ENCODE measurements at regions not wholly inside any gene's neighbourhood (a gene's known extent, or its start where the extent isn't known, plus 50 kb on each side); places are given as distances from the start of the nearest gene placed in this dataset.

GRCh38 chr1:55456971-55457370, 241.8 kb upstream of the USP24 start:
- ChIA-PET POLR2A (no interaction called here), CTCF (no interaction called here)
- TF ChIP-seq, protein P1, sequence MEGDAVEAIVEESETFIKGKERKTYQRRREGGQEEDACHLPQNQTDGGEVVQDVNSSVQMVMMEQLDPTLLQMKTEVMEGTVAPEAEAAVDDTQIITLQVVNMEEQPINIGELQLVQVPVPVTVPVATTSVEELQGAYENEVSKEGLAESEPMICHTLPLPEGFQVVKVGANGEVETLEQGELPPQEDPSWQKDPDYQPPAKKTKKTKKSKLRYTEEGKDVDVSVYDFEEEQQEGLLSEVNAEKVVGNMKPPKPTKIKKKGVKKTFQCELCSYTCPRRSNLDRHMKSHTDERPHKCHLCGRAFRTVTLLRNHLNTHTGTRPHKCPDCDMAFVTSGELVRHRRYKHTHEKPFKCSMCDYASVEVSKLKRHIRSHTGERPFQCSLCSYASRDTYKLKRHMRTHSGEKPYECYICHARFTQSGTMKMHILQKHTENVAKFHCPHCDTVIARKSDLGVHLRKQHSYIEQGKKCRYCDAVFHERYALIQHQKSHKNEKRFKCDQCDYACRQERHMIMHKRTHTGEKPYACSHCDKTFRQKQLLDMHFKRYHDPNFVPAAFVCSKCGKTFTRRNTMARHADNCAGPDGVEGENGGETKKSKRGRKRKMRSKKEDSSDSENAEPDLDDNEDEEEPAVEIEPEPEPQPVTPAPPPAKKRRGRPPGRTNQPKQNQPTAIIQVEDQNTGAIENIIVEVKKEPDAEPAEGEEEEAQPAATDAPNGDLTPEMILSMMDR (IDR thresholded peaks at IDR 0.05; ENCODE audit: control extremely low read depth, extremely low read depth, low read depth, missing control alignments): no peak
- no peak for DNase-seq (ENCODE audit: extremely low spot score)

DNA sequence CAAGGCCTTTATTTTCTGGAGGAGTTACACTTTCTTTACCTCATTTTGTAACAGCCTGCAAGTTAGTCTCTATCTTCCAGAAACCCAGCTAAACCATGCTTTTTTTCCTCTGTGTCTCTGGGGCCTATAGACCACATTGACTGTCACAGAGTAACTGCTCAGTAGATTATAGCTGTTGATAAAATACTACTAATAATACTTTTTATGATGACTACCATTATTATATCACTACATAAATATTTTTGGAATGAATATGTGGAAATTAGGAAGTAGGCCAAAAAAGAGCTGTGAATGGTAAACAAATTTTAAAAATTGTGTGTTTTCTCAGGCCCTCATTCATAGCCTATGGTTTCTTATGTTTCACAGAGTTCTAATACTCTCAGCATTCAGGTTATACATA, 233.1 kb upstream of the USP24 start:
- ChIA-PET CTCF (interaction anchor here (1.5 kb wide), 1 partner anchor 23 kb away, joined by 4 read pairs; no protein-coding TSS in a partner anchor), POLR2A (no interaction called here)
- TF ChIP-seq, protein P1 (IDR thresholded peaks at IDR 0.05; ENCODE audit: control extremely low read depth, extremely low read depth, low read depth, missing control alignments): no peak
- no peak for DNase-seq (ENCODE audit: extremely low spot score)

DNA sequence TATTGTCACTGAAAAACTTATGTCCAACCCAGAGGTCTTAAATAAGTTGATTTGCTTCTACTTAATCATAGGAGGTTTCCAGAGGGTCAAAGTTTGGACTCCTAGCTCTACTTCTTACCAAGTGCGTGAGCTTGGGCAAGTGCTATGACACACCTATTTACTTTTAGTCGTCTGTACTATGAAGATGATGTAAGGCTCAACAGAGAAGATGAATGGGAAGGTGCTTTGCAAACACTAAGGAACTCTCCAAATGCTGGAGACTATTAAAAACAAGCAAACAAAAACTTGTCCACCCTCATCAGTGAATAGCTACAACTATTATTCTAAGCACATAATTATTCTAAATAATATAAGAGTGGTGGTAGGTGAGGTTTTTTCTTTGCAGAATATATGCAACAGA, 232.3 kb upstream of the USP24 start:
- TF ChIP-seq, protein P1 (IDR thresholded peaks at IDR 0.05; ENCODE audit: control extremely low read depth, extremely low read depth, low read depth, missing control alignments): no peak
- DNase-seq (ENCODE audit: extremely low spot score): no peak
- CTCF ChIA-PET: interaction anchor here (0.7 to 1.5 kb wide), 2 partner anchors 23 to 110 kb away, joined by 3 to 4 read pairs; no protein-coding TSS in a partner anchor
- POLR2A ChIA-PET: no interaction called here

DNA sequence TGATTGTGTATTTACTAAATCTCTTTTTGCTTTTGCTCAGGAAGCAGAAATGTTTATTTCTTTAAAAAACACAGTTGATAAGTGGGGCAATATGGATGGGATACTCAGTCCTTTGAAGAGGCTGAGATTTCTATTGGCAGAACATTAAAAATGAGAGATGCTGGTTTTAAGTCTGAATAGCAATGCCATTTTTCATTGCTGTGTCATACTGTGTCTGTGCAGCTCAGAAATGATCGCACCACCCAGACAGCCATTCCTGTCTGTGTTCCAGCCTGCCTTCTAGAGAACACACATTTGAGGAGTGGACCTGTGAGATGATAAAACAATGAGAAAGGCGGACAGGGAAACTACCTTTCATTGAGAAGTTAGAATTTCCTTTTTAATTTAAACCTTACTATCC, 231.2 kb upstream of the USP24 start:
- DNase-seq (ENCODE audit: extremely low spot score): no peak
- TF ChIP-seq, protein P1 (IDR thresholded peaks at IDR 0.05; ENCODE audit: control extremely low read depth, extremely low read depth, low read depth, missing control alignments): no peak
- ChIA-PET CTCF (interaction anchor here (1.1 kb wide), 1 partner anchor 18 kb away, joined by 3 read pairs; no protein-coding TSS in a partner anchor), POLR2A (no interaction called here)

DNA sequence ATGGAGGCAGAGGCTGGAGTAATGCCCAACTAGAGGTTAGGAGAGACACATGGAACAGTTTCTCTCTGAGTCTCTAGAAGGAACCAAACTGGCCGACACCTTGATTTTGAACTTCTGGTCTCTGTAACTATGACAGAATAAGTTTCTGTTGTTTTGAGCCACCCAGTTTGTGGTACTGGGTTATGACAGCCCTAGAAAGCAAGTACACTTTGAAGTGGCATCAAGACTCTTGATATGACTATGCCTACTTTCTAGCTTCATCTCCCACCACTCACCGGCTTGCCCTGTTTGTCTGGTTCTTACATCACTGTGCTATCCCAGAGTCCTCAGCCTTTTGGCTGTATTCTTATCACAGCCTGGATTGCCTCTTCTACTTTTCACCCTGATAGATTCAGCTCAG, 230.3 kb upstream of the USP24 start:
- no peak for DNase-seq (ENCODE audit: extremely low spot score)
- CTCF ChIA-PET: no interaction called here
- POLR2A ChIA-PET: no interaction called here
- TF ChIP-seq, protein P1 (IDR thresholded peaks at IDR 0.05; ENCODE audit: control extremely low read depth, extremely low read depth, low read depth, missing control alignments): no peak

GRCh38 chr1:55444667-55445066, 229.5 kb upstream of the USP24 start:
- TF ChIP-seq, protein P1 (IDR thresholded peaks at IDR 0.05; ENCODE audit: control extremely low read depth, extremely low read depth, low read depth, missing control alignments): no peak
- CTCF ChIA-PET: interaction anchor here (0.8 kb wide), 1 partner anchor 11 kb away, joined by 3 read pairs; no protein-coding TSS in a partner anchor
- POLR2A ChIA-PET: no interaction called here
- no peak for DNase-seq (ENCODE audit: extremely low spot score)

Data from GM10248 (cell line).